Gastrocnemius medialis (tissue), 4 donors: ENCODE measurements at regions not wholly inside any gene's neighbourhood (a gene's known extent, or its start where the extent isn't known, plus 50 kb on each side); places are given as distances from the start of the nearest gene placed in this dataset.
A peak's percentile ranks its signal among the peaks of the same experiment; 100 is the strongest.

Experiments
- ATAC-seq, 2 donors: fragments of 150-250 bp; one replicate each; pipeline ENCODE4 v1.9.1; 2016
- DNase-seq, 2 donors: peaks; one replicate each; pipeline ENCODE4 v3.0.0-alpha.2; 2019
- H3K27ac ChIP-seq, 4 donors: fragments of 200-600 bp; sonication (generic); 1 replicate in 1 of 4; 2 replicates in 3 of 4; pipeline ENCODE4 v1.5.1; 2016 to 2018; ENCODE audit warnings: mild to moderate bottlenecking in 2 of 4, moderate library complexity in 1 of 4
- H3K27me3 ChIP-seq, 3 donors: fragments of 200-600 bp; sonication (generic) in 2 of 3; 1 replicate in 1 of 3; 2 replicates in 2 of 3; pipeline versions ENCODE4 v1.5.1 to v1.6.0; 2016 to 2019; ENCODE audit warnings: mild to moderate bottlenecking in 1 of 3, moderate library complexity in 1 of 3
- H3K36me3 ChIP-seq, 2 donors: fragments of 200-600 bp; sonication (generic) in 1 of 2; one replicate each; pipeline ENCODE4 v1.5.1; 2017 to 2018
- H3K4me1 ChIP-seq, 2 donors: fragments of 200-600 bp; sonication (generic) in 1 of 2; one replicate each; pipeline ENCODE4 v1.5.1; 2016 to 2017; ENCODE audit warnings: mild to moderate bottlenecking in 2 of 2
- H3K4me3 ChIP-seq, 4 donors: fragments of 200-600 bp; sonication (generic) in 3 of 4; 1 replicate in 1 of 4; 2 replicates in 3 of 4; pipeline ENCODE4 v1.5.1; 2016 to 2019; ENCODE audit warnings: mild to moderate bottlenecking in 2 of 4
- H3K9me3 ChIP-seq, 3 donors: fragments of 200-600 bp; sonication (generic) in 2 of 3; 1 replicate in 1 of 3; 2 replicates in 2 of 3; pipeline ENCODE4 v1.5.1; 2016 to 2019
- CTCF ChIP-seq, 5 experiments: fragments of 450-650 bp in 3 of 5; fragments of 200-600 bp in 2 of 5; sonication (generic) in 2 of 5; IDR thresholded peaks in 4 of 5; conservative IDR thresholded peaks in 1 of 5; 1 replicate in 4 of 5; 2 replicates in 1 of 5; pipeline ENCODE4 v1.5.1; 2016 to 2019; ENCODE audit warnings: antibody characterized with exemption in 5 of 5, mild to moderate bottlenecking in 3 of 5, moderate library complexity in 3 of 5
- POLR2A ChIP-seq, 2 donors: fragments of 450-650 bp; IDR thresholded peaks; one replicate each; pipeline ENCODE4 v1.6.1; 2017; ENCODE audit warnings: antibody characterized with exemption in 2 of 2, mild to moderate bottlenecking in 2 of 2, moderate library complexity in 2 of 2
- in situ Hi-C, 4 donors: fragments of 200-750 bp; cut with MboI; loops; one replicate each; pipeline versions ENCODE4 v1.15.0 to v1.8.0; 2017; ENCODE audit warnings: low sequenced_read_pairs in 4 of 4
- intact Hi-C: fragments of 100-400 bp; cut with DNase I; formaldehyde crosslinking; loops from one replicate; pipeline ENCODE4 v1.15.1; 2023; ENCODE audit warnings: low total_unique reads

- Histone ChIP-seq H3K27ac (no peak overlapping the region), H3K27me3 (peaks cover 4 to 57% (median 8%) of the 10 kb centered on the region in 3 donors), H3K36me3 (no peaks in the 10 kb centered on the region), H3K4me3 (no peak overlapping the region), H3K9me3 (no peaks in the 10 kb centered on the region), H3K4me1 (peaks cover 5 to 16% of the 10 kb centered on the region in 2 donors)
- no peak for TF ChIP-seq CTCF (IDR thresholded peaks at IDR 0.05 in 4 of 5, conservative IDR thresholded peaks at IDR 0.05 in 1 of 5)
- TF ChIP-seq POLR2A (IDR thresholded peaks at IDR 0.05): no peak
- DNase-seq (no peak), ATAC-seq (no peak)
- in situ Hi-C loops: loop anchor here in 3 of 4 donors (5.0 to 25.0 kb wide), 4 partner anchors 118 to 697 kb away; partner anchors contain the start of gene NLRP1 (in 2 of the 3)
- intact Hi-C loops: loop anchor here (5.0 kb wide), 1 partner anchor 57 kb away; no protein-coding TSS in a partner anchor
Measured at GRCh38 chr17:5714993-5715392, 130.7 kb upstream of the NLRP1 start.

- H3K9me3 ChIP-seq: no peaks in the 10 kb centered on the region
- H3K4me3 ChIP-seq: no peak overlapping the region
- no peak overlapping the region for H3K27ac ChIP-seq
- ATAC-seq: no peak
- in situ Hi-C loops (loop anchor here in 3 of 4 donors (10.0 to 25.0 kb wide), 3 partner anchors 128 to 697 kb away; partner anchors contain the start of gene NLRP1 (in 2 of the 3)), intact Hi-C loops (loop anchor here (5.0 kb wide), 1 partner anchor 57 kb away; no protein-coding TSS in a partner anchor)
- H3K36me3 ChIP-seq: no peaks in the 10 kb centered on the region
- H3K27me3 ChIP-seq: peaks cover 4 to 54% (median 8%) of the 10 kb centered on the region in 3 donors
- no peak for DNase-seq
- peaks cover 5 to 16% of the 10 kb centered on the region in 2 donors for H3K4me1 ChIP-seq
- TF ChIP-seq POLR2A (IDR thresholded peaks at IDR 0.05) (no peak), CTCF (IDR thresholded peaks at IDR 0.05 in 4 of 5, conservative IDR thresholded peaks at IDR 0.05 in 1 of 5) (no peak)
Measured at GRCh38 chr17:5715478-5715877, 131.2 kb upstream of the NLRP1 start.

GRCh38 chr17:5718726-5719125, 134.4 kb upstream of the NLRP1 start:
- Histone ChIP-seq H3K4me1 (peaks cover 5 to 16% of the 10 kb centered on the region in 2 donors), H3K27ac (peak overlapping the region in 1 of 4 donors; percentile 11), H3K27me3 (peaks cover 4 to 36% (median 8%) of the 10 kb centered on the region in 3 donors), H3K4me3 (no peak overlapping the region), H3K36me3 (no peaks in the 10 kb centered on the region), H3K9me3 (no peaks in the 10 kb centered on the region)
- no peak for DNase-seq
- in situ Hi-C loops: loop anchor here in 3 of 4 donors (10.0 to 25.0 kb wide), 3 partner anchors 131 to 694 kb away; partner anchors contain the start of gene NLRP1 (in 2 of the 3)
- no peak for TF ChIP-seq POLR2A (IDR thresholded peaks at IDR 0.05)
- TF ChIP-seq CTCF (IDR thresholded peaks at IDR 0.05 in 4 of 5, conservative IDR thresholded peaks at IDR 0.05 in 1 of 5): no peak
- no peak for ATAC-seq
- intact Hi-C loops: loop anchor here (2.0 to 5.0 kb wide), 2 partner anchors 54 to 350 kb away; no protein-coding TSS in a partner anchor

- in situ Hi-C loops: loop anchor here in 3 of 4 donors (10.0 to 25.0 kb wide), 3 partner anchors 133 to 692 kb away; partner anchors contain the start of gene NLRP1 (in 2 of the 3)
- H3K4me3 ChIP-seq: no peak overlapping the region
- intact Hi-C loops: loop anchor here (2.0 to 5.0 kb wide), 2 partner anchors 52 to 349 kb away; no protein-coding TSS in a partner anchor
Measured at GRCh38 chr17:5719976-5720375, 135.7 kb upstream of the NLRP1 start.

More at GRCh38 chr17:5719976-5720375, 135.7 kb upstream of the NLRP1 start:
- Histone ChIP-seq H3K27ac (no peak overlapping the region), H3K27me3 (peaks cover 2 to 24% (median 5%) of the 10 kb centered on the region in 3 donors), H3K9me3 (no peaks in the 10 kb centered on the region), H3K36me3 (no peaks in the 10 kb centered on the region), H3K4me1 (peaks cover 5 to 16% of the 10 kb centered on the region in 2 donors)
- TF ChIP-seq POLR2A (IDR thresholded peaks at IDR 0.05) (no peak), CTCF (IDR thresholded peaks at IDR 0.05 in 4 of 5, conservative IDR thresholded peaks at IDR 0.05 in 1 of 5) (no peak)
- DNase-seq (no peak), ATAC-seq (no peak)
